CD14-positive monocyte (primary cell): ENCODE measurements at regions not wholly inside any gene's neighbourhood (a gene's known extent, or its start where the extent isn't known, plus 50 kb on each side); places are given as distances from the start of the nearest gene placed in this dataset.

Source experiments
- DNase-seq, 3 donors: peaks; one replicate each; pipeline ENCODE4 v3.0.0-alpha.2; 2011 to 2022
- H2AFZ ChIP-seq: 2 replicates; pipeline ENCODE4 v1.6.0; 2012; ENCODE audit warnings: mild to moderate bottlenecking, low read depth, low read length, inconsistent platforms; ENCODE audit not compliant: insufficient read depth, poor library complexity, severe bottlenecking
- H3K27ac ChIP-seq, 2 donors: 1 replicate in 1 of 2; 2 replicates in 1 of 2; pipeline ENCODE4 v1.5.1; 2012 to 2013; ENCODE audit warnings: low read length in 2 of 2, control low read depth in 1 of 2, inconsistent platforms in 1 of 2, low read depth in 1 of 2, mild to moderate bottlenecking in 1 of 2
- H3K27me3 ChIP-seq, 2 donors: one replicate each; pipeline versions ENCODE4 v1.6.0 to v1.6.1; 2011 to 2013; ENCODE audit warnings: low read length in 2 of 2; ENCODE audit not compliant: control insufficient read depth in 2 of 2, insufficient read depth in 2 of 2
- H3K36me3 ChIP-seq, 2 donors: replicated peaks in 1 of 2; 1 replicate in 1 of 2; 2 replicates in 1 of 2; pipeline versions ENCODE4 v1.5.1 to v1.6.1; 2012 to 2013; ENCODE audit warnings: low read length in 2 of 2, control low read depth in 1 of 2, inconsistent platforms in 1 of 2, mild to moderate bottlenecking in 1 of 2; ENCODE audit not compliant: insufficient read depth in 2 of 2, control insufficient read depth in 1 of 2
- H3K4me1 ChIP-seq, 2 donors: 1 replicate in 1 of 2; 2 replicates in 1 of 2; pipeline versions ENCODE4 v1.5.1 to v1.6.1; 2012 to 2013; ENCODE audit warnings: low read length in 2 of 2, control low read depth in 1 of 2, inconsistent platforms in 1 of 2, mild to moderate bottlenecking in 1 of 2, moderate library complexity in 1 of 2; ENCODE audit not compliant: insufficient read depth in 2 of 2, control insufficient read depth in 1 of 2
- H3K4me2 ChIP-seq: replicated peaks from 2 replicates; pipeline ENCODE3; 2012; ENCODE audit warnings: low read length, moderate library complexity, mild to moderate bottlenecking; ENCODE audit not compliant: poor library complexity, severe bottlenecking; ENCODE audit errors: extremely low read depth
- H3K4me3 ChIP-seq, 3 experiments: fragments of 200-600 bp in 1 of 3; sonication (generic) in 1 of 3; replicated peaks in 1 of 3; 1 replicate in 2 of 3; 2 replicates in 1 of 3; pipeline ENCODE4 v1.5.1; 2011 to 2013; ENCODE audit warnings: low read length in 3 of 3, mild to moderate bottlenecking in 3 of 3, control low read depth in 2 of 3, low read depth in 2 of 3, inconsistent platforms in 1 of 3, moderate library complexity in 1 of 3
- H3K79me2 ChIP-seq: 2 replicates; pipeline ENCODE4 v1.6.0; 2012; ENCODE audit warnings: mild to moderate bottlenecking, control low read depth, inconsistent platforms, low read length, moderate library complexity; ENCODE audit not compliant: insufficient read depth
- H3K9ac ChIP-seq: 2 replicates; pipeline ENCODE4 v1.6.0; 2017; ENCODE audit warnings: low read length, mild to moderate bottlenecking; ENCODE audit not compliant: insufficient read depth, poor library complexity, severe bottlenecking
- H3K9me3 ChIP-seq, 2 donors: replicated peaks in 1 of 2; 1 replicate in 1 of 2; 2 replicates in 1 of 2; pipeline versions ENCODE4 v1.5.1 to v1.6.1; 2012 to 2013; ENCODE audit warnings: low read length in 2 of 2, control low read depth in 1 of 2; ENCODE audit not compliant: control insufficient read depth in 1 of 2, insufficient read depth in 1 of 2
- H4K20me1 ChIP-seq: 2 replicates; pipeline ENCODE4 v1.6.0; 2012; ENCODE audit warnings: mild to moderate bottlenecking, low read length, control low read depth, moderate library complexity; ENCODE audit not compliant: insufficient read depth
- H3K27ac Mint-ChIP-seq, 7 donors: one replicate each; pipeline ENCODE4 v1.8.0; 2020; ENCODE audit warnings: mild to moderate bottlenecking in 7 of 7, mixed read lengths in 7 of 7, moderate library complexity in 6 of 7, inconsistent platforms in 2 of 7
- H3K27me3 Mint-ChIP-seq, 3 donors: one replicate each; pipeline ENCODE4 v1.8.0; 2021 to 2022; ENCODE audit warnings: low read depth in 3 of 3, mild to moderate bottlenecking in 3 of 3, mixed read lengths in 3 of 3, moderate library complexity in 3 of 3, inconsistent platforms in 1 of 3
- H3K36me3 Mint-ChIP-seq, 2 donors: one replicate each; pipeline ENCODE4 v1.8.0; 2020; ENCODE audit warnings: mixed read lengths in 2 of 2, inconsistent platforms in 1 of 2, mild to moderate bottlenecking in 1 of 2
- H3K4me1 Mint-ChIP-seq: one replicate; pipeline ENCODE4 v1.8.0; 2020; ENCODE audit warnings: mild to moderate bottlenecking, mixed read lengths
- H3K4me3 Mint-ChIP-seq, 2 donors: one replicate each; pipeline ENCODE4 v1.8.0; 2020; ENCODE audit warnings: mild to moderate bottlenecking in 2 of 2, mixed read lengths in 2 of 2, moderate library complexity in 1 of 2
- H3K9me3 Mint-ChIP-seq, 7 donors: one replicate each; pipeline ENCODE4 v1.8.0; 2020 to 2022; ENCODE audit warnings: mixed read lengths in 7 of 7, mild to moderate bottlenecking in 6 of 7, moderate library complexity in 6 of 7, inconsistent platforms in 2 of 7
- CTCF ChIP-seq: fragments of 200-600 bp; IDR thresholded peaks from one replicate; pipeline ENCODE4 v1.8.0; 2022; ENCODE audit warnings: antibody characterized with exemption, mild to moderate bottlenecking
- WGBS: methylation state at CpG from one replicate; pipeline ENCODE4 v1.1.5; 2013; ENCODE audit warnings: missing lambda C conversion rate; ENCODE audit not compliant: insufficient coverage; 5-methylcytosine and 5-hydroxymethylcytosine counted together
- intact Hi-C, 2 donors: fragments of 100-400 bp; cut with micrococcal nuclease; formaldehyde crosslinking; loops; one replicate each; pipeline versions ENCODE4 v1.15.0 to v1.15.1; 2023

GRCh38 chr10:104505521-104506042 is 135.5 kb upstream of the SORCS3 start:
- no peak overlapping the region for H3K4me3 ChIP-seq
- intact Hi-C loops, result no loop called here
- H3K4me3 Mint-ChIP-seq, result no peak overlapping the region
- no peak overlapping the region for H2AFZ ChIP-seq
- no peak overlapping the region for H3K27ac ChIP-seq
- H3K4me1 ChIP-seq, result no peaks in the 10 kb centered on the region
- H3K79me2 ChIP-seq, result no peaks in the 10 kb centered on the region
- WGBS, result no CpG with 5 or more reads among the region's 3 CpGs
- H3K27me3 ChIP-seq, result no peaks in the 10 kb centered on the region
- no peaks in the 10 kb centered on the region for H3K9me3 ChIP-seq
- H3K4me2 ChIP-seq, result no peak overlapping the region
- no peak for DNase-seq
- no peaks in the 10 kb centered on the region for H3K9me3 Mint-ChIP-seq
- no peaks in the 10 kb centered on the region for H4K20me1 ChIP-seq
- peaks cover 4 to 7% (median 7%) of the 10 kb centered on the region in 3 donors for H3K27me3 Mint-ChIP-seq
- H3K4me1 Mint-ChIP-seq, result peaks cover 4% of the 10 kb centered on the region
- no peak for TF ChIP-seq CTCF
- no peak overlapping the region for H3K9ac ChIP-seq
- H3K27ac Mint-ChIP-seq, result no peak overlapping the region
- H3K36me3 Mint-ChIP-seq, result no peaks in the 10 kb centered on the region
- no peaks in the 10 kb centered on the region for H3K36me3 ChIP-seq

GRCh38 chr10:104509981-104510380 is 131.1 kb upstream of the SORCS3 start:
- no peak overlapping the region for H3K27ac ChIP-seq
- H3K4me2 ChIP-seq, result no peak overlapping the region
- H3K4me1 ChIP-seq, result no peaks in the 10 kb centered on the region
- Mint-ChIP-seq H3K9me3 (no peaks in the 10 kb centered on the region), H3K36me3 (no peaks in the 10 kb centered on the region), H3K4me1 (peaks cover 4% of the 10 kb centered on the region), H3K4me3 (no peak overlapping the region), H3K27me3 (peaks cover 4 to 6% (median 4%) of the 10 kb centered on the region in 3 donors), H3K27ac (no peak overlapping the region)
- no peak overlapping the region for H3K9ac ChIP-seq
- H3K9me3 ChIP-seq, result no peaks in the 10 kb centered on the region
- H3K27me3 ChIP-seq, result no peaks in the 10 kb centered on the region
- H2AFZ ChIP-seq, result no peak overlapping the region
- WGBS, result no CpG with 5 or more reads among the region's 3 CpGs
- no peak for TF ChIP-seq CTCF
- H3K4me3 ChIP-seq, result no peak overlapping the region
- no peaks in the 10 kb centered on the region for H4K20me1 ChIP-seq
- DNase-seq, result no peak
- intact Hi-C loops, result no loop called here
- no peaks in the 10 kb centered on the region for H3K36me3 ChIP-seq
- no peaks in the 10 kb centered on the region for H3K79me2 ChIP-seq
